Suppressor macrophage treated with lipopolysaccharide for 4 hours (primary cell): ENCODE measurements at regions not wholly inside any gene's neighbourhood (a gene's known extent, or its start where the extent isn't known, plus 50 kb on each side); places are given as distances from the start of the nearest gene placed in this dataset.

ENCODE experiments used
- DNase-seq: peaks from one replicate; pipeline ENCODE4 v3.0.0-alpha.2; 2020

- DNase-seq = no peak
Observed at GRCh38 chr9:99441829-99442228, 219.7 kb downstream of the SEC61B start.

GRCh38 chr9:99445371-99445891 is 223.3 kb downstream of the SEC61B start:
- DNase-seq = peak; percentile 75

- DNase-seq = peak; percentile 81
Observed at GRCh38 chr9:99445920-99446319, 223.8 kb downstream of the SEC61B start.

GRCh38 chr9:99447951-99448350 is 225.9 kb downstream of the SEC61B start:
- no peak for DNase-seq

- DNase-seq = no peak
Observed at GRCh38 chr9:99449726-99450125, 227.6 kb downstream of the SEC61B start.

GRCh38 chr9:99451112-99451606 is 229.1 kb downstream of the SEC61B start:
- DNase-seq = no peak

GRCh38 chr9:99457406-99457805 is 235.3 kb downstream of the SEC61B start:
- no peak for DNase-seq

- no peak for DNase-seq
Observed at GRCh38 chr9:99457981-99458380, 235.9 kb downstream of the SEC61B start.

GRCh38 chr9:99459919-99460318 is 237.8 kb downstream of the SEC61B start:
- no peak for DNase-seq

GRCh38 chr9:99463131-99463530 is 241.0 kb downstream of the SEC61B start:
- DNase-seq = no peak

GRCh38 chr9:99464568-99464967 is 242.5 kb downstream of the SEC61B start:
- DNase-seq = no peak

GRCh38 chr9:99465231-99465907 is 243.3 kb downstream of the SEC61B start:
- DNase-seq = no peak

- DNase-seq = no peak
Observed at GRCh38 chr9:99466104-99466503, 244.0 kb downstream of the SEC61B start.

- no peak for DNase-seq
Observed at GRCh38 chr9:99466781-99467180, 244.7 kb downstream of the SEC61B start.

GRCh38 chr9:99471033-99471432 is 249.0 kb downstream of the SEC61B start:
- no peak for DNase-seq

GRCh38 chr9:99472240-99472915 is 250.3 kb downstream of the SEC61B start:
- peak; percentile 61 for DNase-seq

GRCh38 chr9:99472916-99473245 is 250.8 kb downstream of the SEC61B start:
- no peak for DNase-seq

- no peak for DNase-seq
Observed at GRCh38 chr9:99474186-99474585, 252.1 kb downstream of the SEC61B start.

GRCh38 chr9:99475401-99476065 is 253.5 kb downstream of the SEC61B start:
- DNase-seq = no peak

- DNase-seq = no peak
Observed at GRCh38 chr9:99478469-99479027, 256.5 kb downstream of the SEC61B start.

GRCh38 chr9:99479929-99480328 is 257.8 kb downstream of the SEC61B start:
- no peak for DNase-seq

GRCh38 chr9:99485459-99485858 is 263.4 kb downstream of the SEC61B start:
- DNase-seq = peak; percentile 60

GRCh38 chr9:99486684-99487083 is 264.6 kb downstream of the SEC61B start:
- DNase-seq = no peak
